ENCODE measurements at regions not wholly inside any gene's neighbourhood (a gene's known extent, or its start where the extent isn't known, plus 50 kb on each side); places are given as distances from the start of the nearest gene placed in this dataset.

DNA sequence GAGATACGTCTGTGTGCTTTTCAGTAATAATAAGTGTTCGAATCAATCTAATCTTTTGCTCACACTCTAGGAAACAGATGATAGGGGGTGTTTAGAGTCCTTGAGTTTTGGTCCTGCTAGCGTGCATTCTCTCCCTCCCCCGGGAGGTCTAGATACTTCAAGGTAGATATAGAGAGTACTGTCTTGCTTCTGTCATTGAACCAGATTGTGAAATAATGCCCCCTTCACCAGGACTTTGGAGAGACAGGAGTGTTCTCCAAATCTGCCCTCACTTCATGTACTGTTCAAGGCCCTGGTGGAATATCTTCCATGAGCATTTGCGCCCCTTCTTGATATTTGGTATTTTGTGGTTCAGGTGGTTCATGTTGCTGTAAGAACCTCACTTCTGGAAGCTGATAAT, 59.4 kb upstream of the MGAT5 start:
- H3K36me3 ChIP-seq (ENCODE audit: control insufficient read depth, insufficient read depth, low read length), result no peaks in the 10 kb centered on the region
- H3K4me1 ChIP-seq (ENCODE audit: control insufficient read depth, insufficient read depth, low read length), result no peaks in the 10 kb centered on the region
- peaks cover 9% of the 10 kb centered on the region for H3K36me3 Mint-ChIP-seq (ENCODE audit: low read depth)
- no peaks in the 10 kb centered on the region for H3K27me3 Mint-ChIP-seq (ENCODE audit: insufficient read depth)
- 86 to 100% methylated on average over 1 to 5 of the region's 5 CpGs for WGBS, 2 experiments (ENCODE audit: insufficient coverage in 1 of 2, insufficient read length in 1 of 2)
- H3K9ac ChIP-seq (ENCODE audit: extremely low read depth, low read length, poor library complexity, severe bottlenecking), result no peak overlapping the region
- H3K4me3 Mint-ChIP-seq, result no peak overlapping the region
- H3K9me3 ChIP-seq (ENCODE audit: control insufficient read depth, low read length), result no peaks in the 10 kb centered on the region
- peaks cover 2% of the 10 kb centered on the region for H3K4me1 Mint-ChIP-seq
- H3K27ac ChIP-seq (ENCODE audit: low read depth, low read length), result no peak overlapping the region
- no peaks in the 10 kb centered on the region for H3K27me3 ChIP-seq (ENCODE audit: control insufficient read depth, insufficient read depth, low read length, poor library complexity, severe bottlenecking)
- TF ChIP-seq CTCF (conservative IDR thresholded peaks at IDR 0.05), result no peak
- no peak overlapping the region for H3K4me3 ChIP-seq (ENCODE audit: low read length)
- H3K9me3 Mint-ChIP-seq, result peaks cover 6% of the 10 kb centered on the region
- no peak for DNase-seq
- no peak overlapping the region for H3K27ac Mint-ChIP-seq

- DNase-seq, result no peak
- no peaks in the 10 kb centered on the region for H3K27me3 ChIP-seq (ENCODE audit: control insufficient read depth, insufficient read depth, low read length, poor library complexity, severe bottlenecking)
- no peaks in the 10 kb centered on the region for H3K4me1 ChIP-seq (ENCODE audit: control insufficient read depth, insufficient read depth, low read length)
- TF ChIP-seq CTCF (conservative IDR thresholded peaks at IDR 0.05), result no peak
- Mint-ChIP-seq H3K4me1 (peaks cover 2% of the 10 kb centered on the region), H3K9me3 (peaks cover 6% of the 10 kb centered on the region), H3K27me3 (ENCODE audit: insufficient read depth) (no peaks in the 10 kb centered on the region), H3K36me3 (ENCODE audit: low read depth) (peaks cover 9% of the 10 kb centered on the region), H3K27ac (no peak overlapping the region), H3K4me3 (no peak overlapping the region)
- no peak overlapping the region for H3K9ac ChIP-seq (ENCODE audit: extremely low read depth, low read length, poor library complexity, severe bottlenecking)
- H3K36me3 ChIP-seq (ENCODE audit: control insufficient read depth, insufficient read depth, low read length), result no peaks in the 10 kb centered on the region
- no peaks in the 10 kb centered on the region for H3K9me3 ChIP-seq (ENCODE audit: control insufficient read depth, low read length)
- 95 to 96% methylated on average over 5 to 6 of the region's 6 CpGs for WGBS, 2 experiments (ENCODE audit: insufficient coverage in 1 of 2, insufficient read length in 1 of 2)
- H3K4me3 ChIP-seq (ENCODE audit: low read length), result no peak overlapping the region
- no peak overlapping the region for H3K27ac ChIP-seq (ENCODE audit: low read depth, low read length)
Observed at GRCh38 chr2:134195341-134195740, 58.5 kb upstream of the MGAT5 start.

DNA sequence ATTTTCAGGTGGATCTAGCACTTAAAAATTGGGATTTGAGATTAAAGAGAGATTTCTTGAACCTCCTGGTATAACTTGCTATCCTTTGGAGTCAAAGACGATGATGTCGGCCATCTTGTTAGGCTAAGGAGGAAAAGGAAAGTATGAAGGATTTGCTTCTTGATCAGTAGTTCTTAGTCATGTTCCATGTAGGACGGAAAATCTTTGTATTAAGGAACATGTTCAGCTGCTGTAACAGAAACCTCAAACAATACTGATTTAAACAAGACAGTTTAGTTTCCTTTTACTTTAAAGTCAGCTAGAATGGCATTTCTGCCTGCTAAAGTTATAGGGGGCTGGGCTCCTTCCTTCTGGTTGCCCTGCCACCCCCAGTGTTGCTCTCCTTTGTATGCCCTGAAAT, 56.4 kb upstream of the MGAT5 start:
- H3K36me3 ChIP-seq (ENCODE audit: control insufficient read depth, insufficient read depth, low read length), result no peaks in the 10 kb centered on the region
- no peak for TF ChIP-seq CTCF (conservative IDR thresholded peaks at IDR 0.05)
- peaks cover 4% of the 10 kb centered on the region for H3K4me1 ChIP-seq (ENCODE audit: control insufficient read depth, insufficient read depth, low read length)
- H3K27ac Mint-ChIP-seq, result no peak overlapping the region
- no peak for DNase-seq
- H3K36me3 Mint-ChIP-seq (ENCODE audit: low read depth), result no peaks in the 10 kb centered on the region
- H3K9me3 Mint-ChIP-seq, result no peaks in the 10 kb centered on the region
- no peak overlapping the region for H3K4me3 ChIP-seq (ENCODE audit: low read length)
- H3K27ac ChIP-seq (ENCODE audit: low read depth, low read length), result no peak overlapping the region
- H3K9me3 ChIP-seq (ENCODE audit: control insufficient read depth, low read length), result no peaks in the 10 kb centered on the region
- no peak overlapping the region for H3K4me3 Mint-ChIP-seq
- H3K27me3 ChIP-seq (ENCODE audit: control insufficient read depth, insufficient read depth, low read length, poor library complexity, severe bottlenecking), result no peaks in the 10 kb centered on the region
- no peaks in the 10 kb centered on the region for H3K27me3 Mint-ChIP-seq (ENCODE audit: insufficient read depth)
- H3K9ac ChIP-seq (ENCODE audit: extremely low read depth, low read length, poor library complexity, severe bottlenecking), result no peak overlapping the region
- peaks cover 13% of the 10 kb centered on the region for H3K4me1 Mint-ChIP-seq
- 96% methylated on average over 3 of the region's 3 CpGs; no CpG with 5 or more reads in 1 of the 2 experiments for WGBS, 2 experiments (ENCODE audit: insufficient coverage in 1 of 2, insufficient read length in 1 of 2)
